Left kidney (tissue), 1 donor: ENCODE measurements at regions not wholly inside any gene's neighbourhood (a gene's known extent, or its start where the extent isn't known, plus 50 kb on each side); places are given as distances from the start of the nearest gene placed in this dataset.
A peak's percentile ranks its signal among the peaks of the same experiment; 100 is the strongest.

ENCODE experiments used
- DNase-seq: peaks from one replicate; pipeline ENCODE4 v3.0.0-alpha.2; 2013

- DNase-seq: no peak
Measured at GRCh38 chr1:106677721-106678120, 378.8 kb upstream of the PRMT6 start.

- no peak for DNase-seq
Measured at GRCh38 chr1:106678279-106679050, 378.0 kb upstream of the PRMT6 start.

- DNase-seq: no peak
Measured at GRCh38 chr1:106680216-106680615, 376.3 kb upstream of the PRMT6 start.

- DNase-seq: no peak
Measured at GRCh38 chr1:106680776-106681344, 375.6 kb upstream of the PRMT6 start.

- DNase-seq: no peak
Measured at GRCh38 chr1:106681939-106682522, 374.4 kb upstream of the PRMT6 start.

- DNase-seq: no peak
Measured at GRCh38 chr1:106688446-106688845, 368.0 kb upstream of the PRMT6 start.

GRCh38 chr1:106698660-106699059 lies 357.8 kb upstream of the PRMT6 start:
- DNase-seq: no peak

GRCh38 chr1:106699433-106699832 lies 357.0 kb upstream of the PRMT6 start:
- no peak for DNase-seq

GRCh38 chr1:106700211-106700610 lies 356.3 kb upstream of the PRMT6 start:
- DNase-seq: no peak

- DNase-seq: no peak
Measured at GRCh38 chr1:106705971-106706370, 350.5 kb upstream of the PRMT6 start.

GRCh38 chr1:106717591-106717990 lies 338.9 kb upstream of the PRMT6 start:
- DNase-seq: no peak

GRCh38 chr1:106721790-106722189 lies 334.7 kb upstream of the PRMT6 start:
- no peak for DNase-seq

GRCh38 chr1:106722466-106722865 lies 334.0 kb upstream of the PRMT6 start:
- no peak for DNase-seq

- no peak for DNase-seq
Measured at GRCh38 chr1:106727171-106727570, 329.3 kb upstream of the PRMT6 start.

GRCh38 chr1:106746448-106747085 lies 309.9 kb upstream of the PRMT6 start:
- peak; percentile 7 for DNase-seq

GRCh38 chr1:106747232-106747631 lies 309.2 kb upstream of the PRMT6 start:
- DNase-seq: no peak

GRCh38 chr1:106747791-106748190 lies 308.7 kb upstream of the PRMT6 start:
- DNase-seq: no peak

GRCh38 chr1:106748606-106749005 lies 307.9 kb upstream of the PRMT6 start:
- no peak for DNase-seq

GRCh38 chr1:106749491-106749890 lies 307.0 kb upstream of the PRMT6 start:
- no peak for DNase-seq

GRCh38 chr1:106749906-106750305 lies 306.6 kb upstream of the PRMT6 start:
- no peak for DNase-seq

GRCh38 chr1:106751002-106751401 lies 305.5 kb upstream of the PRMT6 start:
- DNase-seq: no peak

GRCh38 chr1:106753066-106753465 lies 303.4 kb upstream of the PRMT6 start:
- no peak for DNase-seq

GRCh38 chr1:106754957-106755356 lies 301.5 kb upstream of the PRMT6 start:
- no peak for DNase-seq
